HCT116 (cell line): ENCODE measurements at regions not wholly inside any gene's neighbourhood (a gene's known extent, or its start where the extent isn't known, plus 50 kb on each side); places are given as distances from the start of the nearest gene placed in this dataset.

Source experiments
- ATAC-seq: fragments of 200-7000 bp; cut with Tn5 transposase; 2 replicates; pipeline ENCODE4 v1.9.1; 2020; ENCODE audit warnings: mild to moderate bottlenecking, moderate library complexity
- BruUV-seq: library from RNA; stranded (reverse); fragments of 400-500 nt; replicated peaks from 2 replicates; lab custom pipeline; 2021; lab: Mats Ljungman, UMichigan
- CTCF ChIA-PET: fragments of 300-600 bp; sonication (Branson Sonifier 250); formaldehyde crosslinking; loops from one replicate; lab custom pipeline; 2021; ENCODE audit warnings: antibody characterized with exemption; lab: Charles Lee
- POLR2A ChIA-PET: fragments of 300-600, 350-600 bp; sonication (Branson Sonifier 250); formaldehyde crosslinking; loops from one replicate; lab custom pipeline; 2021; ENCODE audit warnings: antibody characterized with exemption; lab: Charles Lee
- RAD21 ChIA-PET, 2 experiments: fragments of 300-600 bp; sonication (Branson Sonifier 250); formaldehyde crosslinking; loops; one replicate each; lab custom pipeline; 2023; ENCODE audit warnings: low total read pairs in 2 of 2; ENCODE audit not compliant: uncharacterized antibody in 2 of 2, unreplicated experiment in 2 of 2, low non-redundant PET in 1 of 2; lab: Charles Lee
- DNase-seq: peaks from one replicate; pipeline ENCODE4 v3.0.0-alpha.2; 2010; ENCODE audit warnings: low read depth, low spot score
- H2AFZ ChIP-seq: fragments of 200-600 bp; shearing (Covaris generic), sonication (generic); 2 replicates; pipeline ENCODE4 v1.6.1; 2017; ENCODE audit warnings: low read depth, mixed run types, mixed read lengths, antibody characterized with exemption, low read length; ENCODE audit not compliant: poor library complexity, severe bottlenecking
- H3K27ac ChIP-seq: 2 replicates; pipeline ENCODE4 v1.5.1; 2012; ENCODE audit warnings: low read depth, low read length
- H3K27me3 ChIP-seq: fragments of 200-600 bp; sonication (generic); 2 replicates; pipeline ENCODE4 v1.6.1; 2016; ENCODE audit warnings: mixed run types, low read length, mixed read lengths; ENCODE audit not compliant: insufficient read depth
- H3K36me3 ChIP-seq, 2 experiments: fragments of 200-500 bp in 1 of 2; fragments of 200-600 bp in 1 of 2; sonication (Bioruptor generic) in 1 of 2; sonication (generic) in 1 of 2; 2 replicates each; pipeline versions ENCODE4 v1.5.1 to v1.6.1; 2014 to 2016; ENCODE audit warnings: low read length in 2 of 2, inconsistent platforms in 1 of 2, mixed read lengths in 1 of 2, mixed run types in 1 of 2; ENCODE audit not compliant: insufficient read depth in 2 of 2, control insufficient read depth in 1 of 2
- H3K4me1 ChIP-seq, 2 experiments: fragments of 200-600 bp in 1 of 2; sonication (generic) in 1 of 2; 2 replicates each; pipeline versions ENCODE4 v1.5.1 to v1.6.1; 2012 to 2017; ENCODE audit warnings: low read length in 2 of 2, inconsistent platforms in 1 of 2, mild to moderate bottlenecking in 1 of 2, mixed read lengths in 1 of 2, mixed run types in 1 of 2, moderate library complexity in 1 of 2; ENCODE audit not compliant: insufficient read depth in 2 of 2, control insufficient read depth in 1 of 2
- H3K4me2 ChIP-seq: fragments of 200-600 bp; sonication (generic); 2 replicates; pipeline ENCODE4 v1.6.1; 2017; ENCODE audit warnings: mixed run types, low read length, mixed read lengths
- H3K4me3 ChIP-seq, 2 experiments: fragments of 200-600 bp in 1 of 2; sonication (generic) in 1 of 2; replicated peaks in 1 of 2; 2 replicates each; pipeline ENCODE4 v1.5.1; 2011 to 2016; ENCODE audit warnings: low read length in 2 of 2, control low read depth in 1 of 2, low read depth in 1 of 2, mild to moderate bottlenecking in 1 of 2, mixed read lengths in 1 of 2, mixed run types in 1 of 2
- H3K79me2 ChIP-seq: fragments of 200-600 bp; sonication (generic); 2 replicates; pipeline ENCODE4 v1.6.1; 2017; ENCODE audit warnings: mild to moderate bottlenecking, mixed run types, low read length, moderate library complexity, mixed read lengths; ENCODE audit not compliant: insufficient read depth
- H3K9ac ChIP-seq: fragments of 200-600 bp; sonication (generic); 2 replicates; pipeline ENCODE4 v1.6.1; 2016; ENCODE audit warnings: low read length, mixed read lengths
- H3K9me2 ChIP-seq: fragments of 200-600 bp; sonication (generic), shearing (Covaris generic); 2 replicates; pipeline ENCODE4 v1.6.1; 2017; ENCODE audit warnings: mixed run types, mild to moderate bottlenecking, moderate library complexity; ENCODE audit not compliant: insufficient read depth
- H3K9me3 ChIP-seq, 2 experiments: fragments of 200-500 bp in 1 of 2; fragments of 200-600 bp in 1 of 2; sonication (Bioruptor generic) in 1 of 2; sonication (generic) in 1 of 2; 2 replicates each; pipeline ENCODE4 v1.6.1; 2014 to 2017; ENCODE audit warnings: low read length in 2 of 2, mixed read lengths in 2 of 2, inconsistent platforms in 1 of 2, low read depth in 1 of 2, mild to moderate bottlenecking in 1 of 2, mixed run types in 1 of 2, moderate library complexity in 1 of 2; ENCODE audit not compliant: control insufficient read depth in 1 of 2, insufficient read depth in 1 of 2
- H4K20me1 ChIP-seq: fragments of 200-600 bp; sonication (generic), shearing (Covaris generic); 2 replicates; pipeline ENCODE4 v1.6.1; 2017; ENCODE audit warnings: mixed run types, mild to moderate bottlenecking, moderate library complexity; ENCODE audit not compliant: insufficient read depth
- CEBPB ChIP-seq: IDR thresholded peaks from 2 replicates; pipeline ENCODE4 v1.6.1; 2012; ENCODE audit warnings: low read depth
- CTCF ChIP-seq, 3 experiments: fragments of 200-600 bp in 1 of 3; sonication (generic) in 1 of 3; IDR thresholded peaks in 2 of 3; conservative IDR thresholded peaks in 1 of 3; 2 replicates each; pipeline ENCODE4 v1.5.1; 2012 to 2017; ENCODE audit warnings: low read depth in 2 of 3, low read length in 2 of 3, antibody characterized with exemption in 1 of 3, borderline replicate concordance in 1 of 3, control low read depth in 1 of 3, mild to moderate bottlenecking in 1 of 3, mixed read lengths in 1 of 3, mixed run types in 1 of 3, moderate library complexity in 1 of 3; ENCODE audit not compliant: insufficient read depth in 1 of 3
- ELF1 ChIP-seq: IDR thresholded peaks from 2 replicates; pipeline ENCODE4 v1.6.1; 2012; ENCODE audit warnings: low read depth, borderline replicate concordance
- EZH2 ChIP-seq: fragments of 200-600 bp; sonication (generic); IDR thresholded peaks from 2 replicates; pipeline ENCODE4 v1.6.1; 2017; ENCODE audit warnings: antibody characterized with exemption, mixed run types
- FOSL1 ChIP-seq: IDR thresholded peaks from 2 replicates; pipeline ENCODE4 v1.6.1; 2012; ENCODE audit warnings: low read depth
- MAX ChIP-seq: IDR thresholded peaks from 2 replicates; pipeline ENCODE4 v1.6.1; 2012
- POLR2AphosphoS5 ChIP-seq: IDR thresholded peaks from 2 replicates; pipeline ENCODE4 v1.6.1; 2011; ENCODE audit warnings: mild to moderate bottlenecking, low read depth, low read length, moderate library complexity
- RAD21 ChIP-seq: IDR thresholded peaks from 2 replicates; pipeline ENCODE4 v1.6.1; 2012; ENCODE audit warnings: low read depth, mild to moderate bottlenecking
- SIN3A ChIP-seq: IDR thresholded peaks from 2 replicates; pipeline ENCODE4 v1.6.1; 2012; ENCODE audit warnings: low read depth
- SP1 ChIP-seq: IDR thresholded peaks from 2 replicates; pipeline ENCODE4 v1.6.1; 2012; ENCODE audit warnings: low read depth
- ZBTB33 ChIP-seq: IDR thresholded peaks from 2 replicates; pipeline ENCODE4 v1.6.1; 2011; ENCODE audit warnings: mild to moderate bottlenecking, low read length, moderate library complexity; ENCODE audit not compliant: insufficient replicate concordance; ENCODE audit errors: extremely low read depth
- intact Hi-C: fragments of 100-400 bp; cut with micrococcal nuclease; formaldehyde crosslinking; loops from 2 replicates; pipeline ENCODE4 v1.10.0; 2022

- no peak for ATAC-seq
- intact Hi-C loops = no loop called here
These were observed 576.8 kb upstream of the TMEM132C start for GRCh38 chr12:127690161-127690560.

GRCh38 chr12:127696963-127697362, 570.0 kb upstream of the TMEM132C start:
- ChIA-PET RAD21 (no interaction called here), CTCF (no interaction called here), POLR2A (no interaction called here)
- Histone ChIP-seq H3K4me1 (no peaks in the 10 kb centered on the region), H3K9me2 (no peaks in the 10 kb centered on the region), H4K20me1 (no peaks in the 10 kb centered on the region), H3K4me2 (no peak overlapping the region), H2AFZ (no peak overlapping the region), H3K36me3 (no peaks in the 10 kb centered on the region), H3K27ac (no peak overlapping the region), H3K9me3 (peaks cover 0 to 12% of the 10 kb centered on the region in 2 experiments; a peak in 2 of 4 replicates), H3K9ac (no peak overlapping the region), H3K4me3 (no peak overlapping the region), H3K79me2 (no peaks in the 10 kb centered on the region), H3K27me3 (no peaks in the 10 kb centered on the region)
- ATAC-seq = no peak
- intact Hi-C loops = no loop called here
- no TSS peak for BruUV-seq
- no peak for DNase-seq
- TF ChIP-seq POLR2AphosphoS5 = no peak
- TF ChIP-seq EZH2 = no peak
- no peak for TF ChIP-seq ELF1
- no peak for TF ChIP-seq ZBTB33
- TF ChIP-seq FOSL1 = no peak
- TF ChIP-seq CEBPB = no peak
- TF ChIP-seq RAD21 = no peak
- no peak for TF ChIP-seq SP1
- no peak for TF ChIP-seq SIN3A

More at GRCh38 chr12:127690161-127690560, 576.8 kb upstream of the TMEM132C start:
- ChIA-PET CTCF (no interaction called here), RAD21 (no interaction called here), POLR2A (no interaction called here)
- H4K20me1 ChIP-seq = no peaks in the 10 kb centered on the region
- H2AFZ ChIP-seq = no peak overlapping the region
- no peaks in the 10 kb centered on the region for H3K36me3 ChIP-seq
- TF ChIP-seq CTCF (IDR thresholded peaks at IDR 0.05 in 2 of 3, conservative IDR thresholded peaks at IDR 0.05 in 1 of 3; ENCODE audit: borderline replicate concordance in 1 of 3, insufficient read depth in 1 of 3, low read depth in 2 of 3, low read length in 2 of 3) (peak in 1 of 3 experiments; percentile 26; a peak in 2 of 6 replicates), MAX (no peak)
- no peak overlapping the region for H3K4me2 ChIP-seq
- DNase-seq = no peak
- H3K9ac ChIP-seq = no peak overlapping the region
- H3K79me2 ChIP-seq = no peaks in the 10 kb centered on the region
- no TSS peak for BruUV-seq
- H3K27ac ChIP-seq = no peak overlapping the region
- H3K9me2 ChIP-seq = no peaks in the 10 kb centered on the region
- H3K27me3 ChIP-seq = no peaks in the 10 kb centered on the region
- H3K4me1 ChIP-seq = no peaks in the 10 kb centered on the region
- no peaks in the 10 kb centered on the region; a peak in 2 of 4 replicates for H3K9me3 ChIP-seq
- no peak overlapping the region for H3K4me3 ChIP-seq
